Cardiac fibroblast (primary cell): ENCODE measurements at regions not wholly inside any gene's neighbourhood (a gene's known extent, or its start where the extent isn't known, plus 50 kb on each side); places are given as distances from the start of the nearest gene placed in this dataset.
A peak's percentile ranks its signal among the peaks of the same experiment; 100 is the strongest.

Source experiments
- DNase-seq, 2 donors: peaks; one replicate each; pipeline versions ENCODE4 v3.0.0 to v3.0.0-alpha.2; 2010; ENCODE audit warnings: low read depth in 2 of 2
- H3K4me3 ChIP-seq, 2 donors: replicated peaks in 1 of 2; 1 replicate in 1 of 2; 2 replicates in 1 of 2; pipeline ENCODE4 v1.5.1; 2011; ENCODE audit warnings: low read depth in 2 of 2, low read length in 2 of 2, mild to moderate bottlenecking in 2 of 2, moderate library complexity in 1 of 2
- CTCF ChIP-seq: IDR thresholded peaks from one replicate; pipeline ENCODE4 v1.5.1; 2011; ENCODE audit warnings: low read depth, mild to moderate bottlenecking, low read length, inconsistent platforms

- H3K4me3 ChIP-seq = no peak overlapping the region
- DNase-seq = no peak
- TF ChIP-seq CTCF = no peak
Observed at GRCh38 chr2:219961947-219962498, 334.6 kb downstream of the SLC4A3 start.

- no peak for DNase-seq
- no peak for TF ChIP-seq CTCF
- no peak overlapping the region for H3K4me3 ChIP-seq
Observed at GRCh38 chr2:219962801-219963200, 335.4 kb downstream of the SLC4A3 start.

GRCh38 chr2:219965287-219966194, 338.1 kb downstream of the SLC4A3 start:
- no peak for DNase-seq
- H3K4me3 ChIP-seq = no peak overlapping the region
- no peak for TF ChIP-seq CTCF

- DNase-seq = no peak
- H3K4me3 ChIP-seq = no peak overlapping the region
- no peak for TF ChIP-seq CTCF
Observed at GRCh38 chr2:219967247-219968245, 340.1 kb downstream of the SLC4A3 start.

GRCh38 chr2:219968685-219969345, 341.4 kb downstream of the SLC4A3 start:
- TF ChIP-seq CTCF = no peak
- DNase-seq = no peak
- H3K4me3 ChIP-seq = no peak overlapping the region

GRCh38 chr2:219969508-219969907, 342.1 kb downstream of the SLC4A3 start:
- peak; percentile 1 to 7 for DNase-seq
- no peak overlapping the region for H3K4me3 ChIP-seq
- no peak for TF ChIP-seq CTCF
